IMR-90 (cell line): ENCODE measurements at regions not wholly inside any gene's neighbourhood (a gene's known extent, or its start where the extent isn't known, plus 50 kb on each side); places are given as distances from the start of the nearest gene placed in this dataset.

ENCODE experiments used
- ATAC-seq: fragments of 200-7000 bp; cut with Tn5 transposase; 2 replicates; pipeline ENCODE4 v1.9.1; 2020; ENCODE audit warnings: low read depth, mild to moderate bottlenecking, moderate library complexity
- BruUV-seq: library from RNA; stranded (reverse); fragments of 400-500 nt; replicated peaks from 2 replicates; lab custom pipeline; 2021; lab: Mats Ljungman, UMichigan
- CTCF ChIA-PET: fragments of 300-600 bp; formaldehyde crosslinking; extraction: SDS; loops from one replicate; lab custom pipeline; 2021; ENCODE audit warnings: antibody characterized with exemption; lab: Yijun Ruan, JAX
- POLR2A ChIA-PET: fragments of 300-600 bp; sonication (Branson Sonifier 250); formaldehyde crosslinking; loops from one replicate; lab custom pipeline; 2022; ENCODE audit warnings: antibody characterized with exemption; ENCODE audit not compliant: unreplicated experiment; lab: Charles Lee
- DNase-seq: peaks from one replicate; pipeline ENCODE4 v3.0.0; 2013
- H2AFZ ChIP-seq: replicated peaks from 2 replicates; pipeline ENCODE3; 2013; ENCODE audit warnings: low read length, mild to moderate bottlenecking; ENCODE audit not compliant: poor library complexity
- H2AK5ac ChIP-seq: 2 replicates; pipeline ENCODE4 v1.6.1; 2013; ENCODE audit warnings: low read depth, low read length, inconsistent platforms
- H2AK9ac ChIP-seq: replicated peaks from 2 replicates; pipeline ENCODE3; 2013; ENCODE audit warnings: mild to moderate bottlenecking, low read depth, low read length, moderate library complexity; ENCODE audit not compliant: poor library complexity
- H2BK120ac ChIP-seq: 2 replicates; pipeline ENCODE4 v1.6.1; 2013; ENCODE audit warnings: low read depth, low read length, inconsistent platforms
- H2BK15ac ChIP-seq: 3 replicates; pipeline ENCODE4 v1.6.1; 2013; ENCODE audit warnings: low read depth, low read length, inconsistent platforms
- H2BK20ac ChIP-seq: 2 replicates; pipeline ENCODE4 v1.6.1; 2013; ENCODE audit warnings: low read depth, mild to moderate bottlenecking, inconsistent platforms, low read length, moderate library complexity
- H2BK5ac ChIP-seq: 2 replicates; pipeline ENCODE4 v1.6.1; 2013; ENCODE audit warnings: mild to moderate bottlenecking, low read depth, low read length, inconsistent platforms; ENCODE audit not compliant: poor library complexity, severe bottlenecking
- H3K14ac ChIP-seq: replicated peaks from 2 replicates; pipeline ENCODE4 v1.6.1; 2013; ENCODE audit warnings: low read depth, low read length, inconsistent platforms
- H3K18ac ChIP-seq: 2 replicates; pipeline ENCODE4 v1.6.1; 2013; ENCODE audit warnings: low read depth, low read length, control low read depth
- H3K23ac ChIP-seq: 2 replicates; pipeline ENCODE4 v1.6.1; 2013; ENCODE audit warnings: low read depth, low read length, inconsistent platforms
- H3K27ac ChIP-seq: 2 replicates; pipeline ENCODE4 v1.5.1; 2013; ENCODE audit warnings: mild to moderate bottlenecking, control low read depth, low read length; ENCODE audit not compliant: insufficient read depth
- H3K27me3 ChIP-seq: 2 replicates; pipeline ENCODE4 v1.6.1; 2013; ENCODE audit warnings: low read length; ENCODE audit not compliant: control insufficient read depth, insufficient read depth
- H3K36me3 ChIP-seq: 2 replicates; pipeline ENCODE4 v1.6.1; 2013; ENCODE audit warnings: low read length, mixed read lengths; ENCODE audit not compliant: control insufficient read depth, insufficient read depth
- H3K4ac ChIP-seq: 2 replicates; pipeline ENCODE4 v1.6.1; 2013; ENCODE audit warnings: low read depth, low read length, inconsistent platforms
- H3K4me1 ChIP-seq: 2 replicates; pipeline ENCODE4 v1.6.1; 2013; ENCODE audit warnings: low read length, mixed read lengths; ENCODE audit not compliant: control insufficient read depth, insufficient read depth
- H3K4me2 ChIP-seq: 2 replicates; pipeline ENCODE4 v1.6.1; 2013; ENCODE audit warnings: low read depth, mild to moderate bottlenecking, control low read depth, low read length, moderate library complexity
- H3K4me3 ChIP-seq: 2 replicates; pipeline ENCODE4 v1.5.1; 2013; ENCODE audit warnings: low read depth, mild to moderate bottlenecking, control low read depth, low read length, moderate library complexity; ENCODE audit not compliant: insufficient read depth
- H3K56ac ChIP-seq: 2 replicates; pipeline ENCODE4 v1.6.1; 2013; ENCODE audit warnings: low read length, inconsistent platforms; ENCODE audit not compliant: insufficient read depth; ENCODE audit errors: extremely low read depth
- H3K79me1 ChIP-seq, 2 experiments: 2 replicates each; pipeline ENCODE4 v1.6.1; 2013; ENCODE audit warnings: low read length in 2 of 2, inconsistent platforms in 1 of 2, low read depth in 1 of 2
- H3K9ac ChIP-seq: 2 replicates; pipeline ENCODE4 v1.6.1; 2013; ENCODE audit warnings: low read depth, low read length, control low read depth
- H3K9me1 ChIP-seq: 2 replicates; pipeline ENCODE4 v1.6.1; 2013; ENCODE audit warnings: low read length, inconsistent platforms; ENCODE audit not compliant: insufficient read depth
- H3K9me3 ChIP-seq: 2 replicates; pipeline ENCODE4 v1.6.1; 2013; ENCODE audit warnings: low read length; ENCODE audit not compliant: control insufficient read depth, insufficient read depth
- H4K20me1 ChIP-seq: 2 replicates; pipeline ENCODE4 v1.6.1; 2013; ENCODE audit warnings: low read length, inconsistent platforms; ENCODE audit not compliant: insufficient read depth
- H4K5ac ChIP-seq: 2 replicates; pipeline ENCODE4 v1.6.1; 2013; ENCODE audit warnings: mild to moderate bottlenecking, low read depth, low read length, control low read depth
- H4K8ac ChIP-seq, 2 experiments: 2 replicates each; pipeline ENCODE4 v1.6.1; 2013; ENCODE audit warnings: low read depth in 2 of 2, low read length in 2 of 2, control low read depth in 1 of 2, inconsistent platforms in 1 of 2
- H4K91ac ChIP-seq: 2 replicates; pipeline ENCODE4 v1.6.1; 2013; ENCODE audit warnings: low read depth, low read length, inconsistent platforms; ENCODE audit not compliant: insufficient read depth
- BHLHE40 ChIP-seq: fragments of 150-350 bp; IDR thresholded peaks from 2 replicates; pipeline ENCODE4 v1.6.1; 2016; ENCODE audit warnings: mild to moderate bottlenecking, low read depth, low read length
- CEBPB ChIP-seq: IDR thresholded peaks from 2 replicates; pipeline ENCODE4 v1.6.1; 2012; ENCODE audit warnings: low read depth, low read length, improper control_type of control experiment
- CTCF ChIP-seq: conservative IDR thresholded peaks from 2 replicates; pipeline ENCODE4 v1.5.1; 2012; ENCODE audit warnings: mild to moderate bottlenecking, low read depth, low read length, improper control_type of control experiment
- MXI1 ChIP-seq: IDR thresholded peaks from 2 replicates; pipeline ENCODE4 v1.6.1; 2012; ENCODE audit warnings: low read depth, mild to moderate bottlenecking, low read length, moderate library complexity, borderline replicate concordance
- RAD21 ChIP-seq: IDR thresholded peaks from 2 replicates; pipeline ENCODE4 v1.6.1; 2012; ENCODE audit warnings: low read length, improper control_type of control experiment
- USF2 ChIP-seq: fragments of 150-350 bp; IDR thresholded peaks from 2 replicates; pipeline ENCODE4 v1.6.1; 2017; ENCODE audit warnings: mild to moderate bottlenecking, antibody characterized with exemption, low read length, low read depth
- WGBS, 2 experiments: methylation state at CpG; one replicate each; pipeline versions ENCODE4 v1.1.5 to v1.1.7; 2013; ENCODE audit warnings: missing lambda C conversion rate in 2 of 2; ENCODE audit not compliant: insufficient read length in 1 of 2; ENCODE audit errors: extremely low coverage in 2 of 2; 5-methylcytosine and 5-hydroxymethylcytosine counted together
- dilution Hi-C: fragments of 300-500 bp; cut with HindIII; formaldehyde crosslinking; loops from one replicate; pipeline ENCODE4 v1.14.3; 2018; ENCODE audit warnings: low sequenced_read_pairs; ENCODE audit not compliant: unreplicated experiment
- in situ Hi-C: fragments of 300-500 bp; cut with MboI; formaldehyde crosslinking; loops from 3 replicates; pipeline ENCODE4 v1.14.3; 2019; ENCODE audit warnings: low sequenced_read_pairs, inconsistent platforms, mixed read lengths
- intact Hi-C: fragments of 100-400 bp; cut with micrococcal nuclease; formaldehyde crosslinking; loops from 2 replicates; pipeline ENCODE4 v1.10.0; 2022

GRCh38 chr4:34733185-34733941 is 1511.0 kb downstream of the ARAP2 start:
- Histone ChIP-seq H3K4me3 (no peak overlapping the region), H2BK20ac (no peak overlapping the region), H2BK5ac (no peak overlapping the region), H3K79me1 (no peaks in the 10 kb centered on the region), H3K36me3 (no peaks in the 10 kb centered on the region), H3K18ac (no peak overlapping the region), H2BK120ac (no peak overlapping the region), H2AK5ac (no peak overlapping the region), H3K56ac (no peak overlapping the region), H3K4ac (no peak overlapping the region), H3K4me2 (no peak overlapping the region), H3K9me1 (no peaks in the 10 kb centered on the region), H4K5ac (no peak overlapping the region), H4K20me1 (no peaks in the 10 kb centered on the region), H3K9me3 (no peaks in the 10 kb centered on the region; the same call in 1 of the 2 replicates), H3K27ac (no peak overlapping the region), H3K9ac (no peak overlapping the region), H4K91ac (no peak overlapping the region), H2AFZ (no peak overlapping the region), H3K27me3 (no peaks in the 10 kb centered on the region), H3K4me1 (no peaks in the 10 kb centered on the region), H3K23ac (no peak overlapping the region), H2AK9ac (no peak overlapping the region), H3K14ac (no peak overlapping the region), H4K8ac (no peak overlapping the region), H2BK15ac (no peak overlapping the region)
- no peak for TF ChIP-seq BHLHE40
- TF ChIP-seq MXI1 = no peak
- TF ChIP-seq CTCF = no peak
- TF ChIP-seq USF2 = no peak
- no peak for TF ChIP-seq RAD21
- no peak for TF ChIP-seq CEBPB
- no CpG with 5 or more reads among the region's 10 CpGs for WGBS, 2 experiments
- ChIA-PET CTCF (interaction anchor here (0.6 kb wide), 1 partner anchor 13 kb away, joined by 3 read pairs; no protein-coding TSS in a partner anchor), POLR2A (no interaction called here)
- DNase-seq = no peak
- no peak for ATAC-seq
- dilution Hi-C loops (no loop called here), in situ Hi-C loops (no loop called here), intact Hi-C loops (no loop called here)
- no TSS peak for BruUV-seq
